ENCODE measurements at regions not wholly inside any gene's neighbourhood (a gene's known extent, or its start where the extent isn't known, plus 50 kb on each side); places are given as distances from the start of the nearest gene placed in this dataset.

- TF ChIP-seq GABPA (IDR thresholded peaks at IDR 0.05 in 1 of 2, conservative IDR thresholded peaks at IDR 0.05 in 1 of 2) (no peak), HNF4G (IDR thresholded peaks at IDR 0.05) (no peak), CTCF (IDR thresholded peaks at IDR 0.05; ENCODE audit: low read depth, low read length, missing input control) (no peak), NR2F2 (IDR thresholded peaks at IDR 0.05) (no peak), ATF3 (IDR thresholded peaks at IDR 0.05) (no peak), TAF1 (conservative IDR thresholded peaks at IDR 0.05) (no peak), EGR1 (IDR thresholded peaks at IDR 0.05; ENCODE audit: low read depth in 2 of 2) (no peak), FOXA1 (IDR thresholded peaks at IDR 0.05) (no peak), RAD21 (IDR thresholded peaks at IDR 0.05) (no peak), REST (IDR thresholded peaks at IDR 0.05) (no peak), SP1 (IDR thresholded peaks at IDR 0.05) (no peak), YY1 (IDR thresholded peaks at IDR 0.05) (no peak), JUND (IDR thresholded peaks at IDR 0.05) (no peak), RXRA (IDR thresholded peaks at IDR 0.05) (no peak), FOXA2 (IDR thresholded peaks at IDR 0.05) (no peak), MAX (IDR thresholded peaks at IDR 0.05) (no peak), HNF4A (conservative IDR thresholded peaks at IDR 0.05) (no peak), ZBTB33 (IDR thresholded peaks at IDR 0.05) (no peak)
- 92% methylated on average over 3 of the region's 3 CpGs for WGBS
Observed at GRCh38 chr12:65721541-65722190, 102.6 kb upstream of the HMGA2 start.

More at GRCh38 chr12:65721541-65722190, 102.6 kb upstream of the HMGA2 start:
- H3K4me3 ChIP-seq (ENCODE audit: low read depth in 1 of 3, low read length in 3 of 3) = no peak overlapping the region
- H3K9ac ChIP-seq (ENCODE audit: low read depth in 1 of 2, low read length in 2 of 2) = no peak overlapping the region
- no peaks in the 10 kb centered on the region for H3K9me3 ChIP-seq (ENCODE audit: control insufficient read depth in 4 of 4, low read length in 3 of 4)
- no peak for DNase-seq (ENCODE audit: low spot score)
- H3K4me1 ChIP-seq (ENCODE audit: control insufficient read depth in 4 of 4, insufficient read depth in 4 of 4, low read length in 3 of 4) = no peaks in the 10 kb centered on the region
- H3K27me3 ChIP-seq (ENCODE audit: control insufficient read depth in 4 of 4, insufficient read depth in 4 of 4, low read length in 3 of 4) = peaks cover 0 to 3% (median 0%) of the 10 kb centered on the region in 4 donors
- H3K27ac ChIP-seq (ENCODE audit: low read depth in 1 of 2, low read length in 2 of 2) = no peak overlapping the region
- H3K36me3 ChIP-seq (ENCODE audit: control insufficient read depth in 4 of 4, insufficient read depth in 3 of 4, low read depth in 1 of 4, low read length in 3 of 4) = no peaks in the 10 kb centered on the region

Data from liver (tissue), 8 donors.